ENCODE measurements at regions not wholly inside any gene's neighbourhood (a gene's known extent, or its start where the extent isn't known, plus 50 kb on each side); places are given as distances from the start of the nearest gene placed in this dataset.

DNA sequence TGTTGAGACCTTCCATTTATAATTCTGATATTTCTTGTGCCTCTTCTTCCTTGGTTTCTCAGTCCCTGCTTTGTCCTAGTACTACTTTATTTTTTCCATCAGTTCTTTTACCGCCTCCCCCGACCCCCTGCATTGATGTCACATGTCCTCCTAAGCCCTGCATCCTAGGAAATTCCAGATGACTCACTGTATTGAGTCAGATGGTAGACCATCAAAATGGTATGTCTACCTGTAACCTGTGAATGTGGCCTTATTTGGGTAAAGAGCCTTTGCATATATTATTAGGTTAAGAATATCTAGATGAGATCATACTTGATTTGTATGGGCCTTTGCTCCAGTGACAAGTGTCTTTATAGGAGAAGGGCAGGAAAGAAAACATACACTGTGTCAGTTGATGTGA, 515.3 kb upstream of the CA10 start:
- no peak overlapping the region for H2BK15ac ChIP-seq (ENCODE audit: low read depth, low read length)
- no CpG with 5 or more reads among the region's 2 CpGs for WGBS, 2 experiments (ENCODE audit: extremely low coverage in 2 of 2, insufficient read length in 1 of 2)
- no peak overlapping the region for H3K14ac ChIP-seq (replicated peaks; ENCODE audit: low read depth, low read length)
- H3K79me1 ChIP-seq (ENCODE audit: low read depth in 1 of 2, low read length in 2 of 2), result no peaks in the 10 kb centered on the region
- no peaks in the 10 kb centered on the region for H3K36me3 ChIP-seq (ENCODE audit: control insufficient read depth, insufficient read depth, low read length)
- no peaks in the 10 kb centered on the region for H3K9me1 ChIP-seq (ENCODE audit: insufficient read depth, low read length)
- H3K4me1 ChIP-seq (ENCODE audit: control insufficient read depth, insufficient read depth, low read length), result no peaks in the 10 kb centered on the region
- H4K8ac ChIP-seq (ENCODE audit: low read depth in 2 of 2, low read length in 2 of 2), result no peak overlapping the region
- no peak overlapping the region for H3K4me3 ChIP-seq (ENCODE audit: insufficient read depth, low read depth, low read length)
- no peak for TF ChIP-seq SMC3 (IDR thresholded peaks at IDR 0.05; ENCODE audit: low read depth, low read length)
- TF ChIP-seq, protein P1, sequence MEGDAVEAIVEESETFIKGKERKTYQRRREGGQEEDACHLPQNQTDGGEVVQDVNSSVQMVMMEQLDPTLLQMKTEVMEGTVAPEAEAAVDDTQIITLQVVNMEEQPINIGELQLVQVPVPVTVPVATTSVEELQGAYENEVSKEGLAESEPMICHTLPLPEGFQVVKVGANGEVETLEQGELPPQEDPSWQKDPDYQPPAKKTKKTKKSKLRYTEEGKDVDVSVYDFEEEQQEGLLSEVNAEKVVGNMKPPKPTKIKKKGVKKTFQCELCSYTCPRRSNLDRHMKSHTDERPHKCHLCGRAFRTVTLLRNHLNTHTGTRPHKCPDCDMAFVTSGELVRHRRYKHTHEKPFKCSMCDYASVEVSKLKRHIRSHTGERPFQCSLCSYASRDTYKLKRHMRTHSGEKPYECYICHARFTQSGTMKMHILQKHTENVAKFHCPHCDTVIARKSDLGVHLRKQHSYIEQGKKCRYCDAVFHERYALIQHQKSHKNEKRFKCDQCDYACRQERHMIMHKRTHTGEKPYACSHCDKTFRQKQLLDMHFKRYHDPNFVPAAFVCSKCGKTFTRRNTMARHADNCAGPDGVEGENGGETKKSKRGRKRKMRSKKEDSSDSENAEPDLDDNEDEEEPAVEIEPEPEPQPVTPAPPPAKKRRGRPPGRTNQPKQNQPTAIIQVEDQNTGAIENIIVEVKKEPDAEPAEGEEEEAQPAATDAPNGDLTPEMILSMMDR (conservative IDR thresholded peaks at IDR 0.05; ENCODE audit: low read depth, low read length), result no peak
- TF ChIP-seq RFX5 (IDR thresholded peaks at IDR 0.05; ENCODE audit: low read depth, low read length), result no peak
- no peak for TF ChIP-seq CEBPB (IDR thresholded peaks at IDR 0.05; ENCODE audit: low read depth, low read length)
- TF ChIP-seq BHLHE40 (IDR thresholded peaks at IDR 0.05; ENCODE audit: low read depth, low read length), result no peak
- no peak for TF ChIP-seq CHD1 (IDR thresholded peaks at IDR 0.05; ENCODE audit: low read depth, low read length)
- no peak for TF ChIP-seq MAFK (IDR thresholded peaks at IDR 0.05; ENCODE audit: low read depth, low read length)
- TF ChIP-seq POLR2A (IDR thresholded peaks at IDR 0.05; ENCODE audit: low read depth, low read length), result no peak
- TF ChIP-seq, protein P2, sequence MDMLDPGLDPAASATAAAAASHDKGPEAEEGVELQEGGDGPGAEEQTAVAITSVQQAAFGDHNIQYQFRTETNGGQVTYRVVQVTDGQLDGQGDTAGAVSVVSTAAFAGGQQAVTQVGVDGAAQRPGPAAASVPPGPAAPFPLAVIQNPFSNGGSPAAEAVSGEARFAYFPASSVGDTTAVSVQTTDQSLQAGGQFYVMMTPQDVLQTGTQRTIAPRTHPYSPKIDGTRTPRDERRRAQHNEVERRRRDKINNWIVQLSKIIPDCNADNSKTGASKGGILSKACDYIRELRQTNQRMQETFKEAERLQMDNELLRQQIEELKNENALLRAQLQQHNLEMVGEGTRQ (IDR thresholded peaks at IDR 0.05; ENCODE audit: low read depth, low read length), result no peak
- TF ChIP-seq, protein P3, sequence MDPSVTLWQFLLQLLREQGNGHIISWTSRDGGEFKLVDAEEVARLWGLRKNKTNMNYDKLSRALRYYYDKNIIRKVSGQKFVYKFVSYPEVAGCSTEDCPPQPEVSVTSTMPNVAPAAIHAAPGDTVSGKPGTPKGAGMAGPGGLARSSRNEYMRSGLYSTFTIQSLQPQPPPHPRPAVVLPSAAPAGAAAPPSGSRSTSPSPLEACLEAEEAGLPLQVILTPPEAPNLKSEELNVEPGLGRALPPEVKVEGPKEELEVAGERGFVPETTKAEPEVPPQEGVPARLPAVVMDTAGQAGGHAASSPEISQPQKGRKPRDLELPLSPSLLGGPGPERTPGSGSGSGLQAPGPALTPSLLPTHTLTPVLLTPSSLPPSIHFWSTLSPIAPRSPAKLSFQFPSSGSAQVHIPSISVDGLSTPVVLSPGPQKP (IDR thresholded peaks at IDR 0.05; ENCODE audit: borderline replicate concordance, low read depth, low read length), result no peak
- no peak for TF ChIP-seq RAD21 (IDR thresholded peaks at IDR 0.05; ENCODE audit: low read length)
- no peak for TF ChIP-seq RCOR1 (IDR thresholded peaks at IDR 0.05; ENCODE audit: insufficient replicate concordance, low read length)
- TF ChIP-seq NFE2L2 (IDR thresholded peaks at IDR 0.05; ENCODE audit: low read depth, low read length), result no peak
- TF ChIP-seq FOS (IDR thresholded peaks at IDR 0.05; ENCODE audit: low read depth, low read length), result no peak
- no peak for TF ChIP-seq MXI1 (IDR thresholded peaks at IDR 0.05; ENCODE audit: borderline replicate concordance, low read depth, low read length)
- TF ChIP-seq MAZ (IDR thresholded peaks at IDR 0.05; ENCODE audit: borderline replicate concordance, low read depth, low read length), result no peak
- ChIA-PET POLR2A (ENCODE audit: unreplicated experiment) (no interaction called here), CTCF (no interaction called here)
- peaks cover 15% of the 10 kb centered on the region for H3K9me3 ChIP-seq (ENCODE audit: control insufficient read depth, insufficient read depth, low read length)
- no peak overlapping the region for H3K56ac ChIP-seq (ENCODE audit: extremely low read depth, insufficient read depth, low read length)
- no peak overlapping the region for H3K4ac ChIP-seq (ENCODE audit: low read depth, low read length)
- no TSS peak for BruUV-seq (replicated peaks)
- no peak overlapping the region for H3K4me2 ChIP-seq (ENCODE audit: low read depth, low read length)
- no peak overlapping the region for H2BK120ac ChIP-seq (ENCODE audit: low read depth, low read length)
- H2BK20ac ChIP-seq (ENCODE audit: low read depth, low read length), result no peak overlapping the region
- H2AK5ac ChIP-seq (ENCODE audit: low read depth, low read length), result no peak overlapping the region
- no peak overlapping the region for H3K23ac ChIP-seq (ENCODE audit: low read depth, low read length)
- no peak overlapping the region for H4K5ac ChIP-seq (ENCODE audit: low read depth, low read length)
- no peak overlapping the region for H3K9ac ChIP-seq (ENCODE audit: low read depth, low read length)
- DNase-seq (no peak), ATAC-seq (ENCODE audit: low read depth) (no peak)
- H3K18ac ChIP-seq (ENCODE audit: low read depth, low read length), result no peak overlapping the region
- dilution Hi-C loops (cut with HindIII; ENCODE audit: low sequenced_read_pairs, unreplicated experiment), result no loop called here
- no peak overlapping the region for H4K91ac ChIP-seq (ENCODE audit: insufficient read depth, low read depth, low read length)
- no peaks in the 10 kb centered on the region for H3K27me3 ChIP-seq (ENCODE audit: control insufficient read depth, insufficient read depth, low read length)
- no peak overlapping the region for H2BK5ac ChIP-seq (ENCODE audit: low read depth, low read length, poor library complexity, severe bottlenecking)
- intact Hi-C loops (cut with micrococcal nuclease), result no loop called here
- no peaks in the 10 kb centered on the region for H4K20me1 ChIP-seq (ENCODE audit: insufficient read depth, low read length)
- in situ Hi-C loops (cut with MboI; ENCODE audit: low sequenced_read_pairs), result no loop called here
- no peak overlapping the region for H2AFZ ChIP-seq (replicated peaks; ENCODE audit: low read length, poor library complexity)
- no peak overlapping the region for H2AK9ac ChIP-seq (replicated peaks; ENCODE audit: low read depth, low read length, poor library complexity)
- no peak overlapping the region for H3K27ac ChIP-seq (ENCODE audit: insufficient read depth, low read length)

Measured in IMR-90 (cell line).